SKM-1 (cell line): ENCODE measurements at regions not wholly inside any gene's neighbourhood (a gene's known extent, or its start where the extent isn't known, plus 50 kb on each side); places are given as distances from the start of the nearest gene placed in this dataset.
A peak's percentile ranks its signal among the peaks of the same experiment; 100 is the strongest.
"Not testable (repeated sequence)": the region's sequence is repeated elsewhere in the genome, so short reads cannot be mapped to it uniquely, and the experiment has no call there.

Experiments
- DNase-seq: peaks from one replicate; lab custom pipeline; 2025; ENCODE audit not compliant: unreplicated experiment; lab: John Stamatoyannopoulos, UW

DNA sequence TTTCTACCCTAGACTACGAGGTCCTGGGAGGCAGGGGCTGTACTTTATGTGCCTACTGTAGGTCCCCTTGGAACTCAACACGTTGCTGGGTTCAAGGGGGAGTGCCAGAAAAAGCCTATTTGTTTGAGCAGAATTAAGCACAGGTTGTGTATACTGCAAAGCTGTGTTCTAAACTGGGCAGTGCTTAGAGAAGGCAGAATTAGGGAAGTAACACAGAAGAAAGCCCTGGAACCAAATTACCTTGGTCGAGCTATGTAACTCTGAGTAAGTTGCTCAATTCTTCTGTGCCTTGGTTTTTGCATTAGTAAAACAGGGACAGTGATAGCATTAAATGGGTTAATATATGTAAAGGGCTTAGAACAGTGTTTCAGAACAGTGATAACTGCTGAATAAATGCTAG is 245.0 kb upstream of the SFRP2 start:
- DNase-seq: peak; percentile 22

DNA sequence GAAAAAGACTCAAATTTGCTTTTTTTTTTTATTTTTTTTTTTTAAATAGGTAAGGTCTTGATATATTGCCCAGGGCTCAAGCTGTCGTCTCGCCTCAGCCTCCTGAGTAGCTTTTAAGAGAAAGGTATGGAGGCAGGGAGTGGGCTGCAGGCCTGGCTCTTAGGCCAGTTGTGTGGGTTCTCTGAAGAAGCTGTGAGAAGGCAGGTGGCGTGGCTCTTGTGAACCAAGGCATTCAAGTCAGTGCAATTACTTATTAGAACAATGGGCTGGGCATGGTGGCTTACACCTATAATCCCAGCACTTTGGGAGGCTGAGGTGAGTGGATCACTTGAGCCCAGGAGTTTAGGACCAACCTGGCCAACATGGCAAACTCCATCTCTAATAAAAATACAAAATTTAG is 244.0 kb upstream of the SFRP2 start:
- no peak for DNase-seq

DNA sequence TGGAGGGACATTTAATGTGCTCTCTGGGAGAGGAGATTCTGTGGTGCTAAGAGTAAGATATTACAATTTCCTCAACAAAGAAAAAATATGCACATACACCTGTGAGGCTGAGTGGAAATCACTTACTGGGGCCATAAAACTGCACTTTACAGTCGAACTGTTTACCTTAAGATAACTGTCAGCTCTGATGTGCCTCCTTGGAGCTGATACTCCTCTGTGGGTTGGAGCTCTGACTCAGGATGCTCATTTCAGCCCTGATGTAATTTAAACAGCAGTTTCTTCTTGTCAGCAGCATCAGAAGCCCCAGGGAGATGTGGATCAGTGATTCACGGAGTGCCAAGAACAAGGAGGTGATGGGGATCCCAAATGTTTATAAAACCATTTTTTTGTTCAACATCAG is 241.9 kb upstream of the SFRP2 start:
- no peak for DNase-seq

DNA sequence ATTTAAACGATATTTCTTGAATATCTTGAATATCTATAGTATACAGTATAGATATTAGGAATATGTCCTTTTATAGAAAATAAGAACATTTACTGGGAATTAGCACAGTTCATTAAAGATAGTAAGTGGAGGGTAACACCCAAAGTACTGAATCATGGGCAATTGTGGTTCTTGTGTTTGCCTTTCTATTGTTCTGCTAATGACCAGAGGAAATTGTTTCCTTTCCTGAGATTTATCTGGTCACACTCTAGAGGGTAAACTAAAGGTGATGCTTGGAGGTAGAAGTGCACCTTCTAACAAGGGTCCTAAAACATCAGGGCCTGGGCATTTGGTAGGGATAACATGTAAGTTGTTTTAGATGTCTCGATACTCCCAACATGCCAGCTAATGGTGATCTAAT is 241.3 kb upstream of the SFRP2 start:
- no peak for DNase-seq

DNA sequence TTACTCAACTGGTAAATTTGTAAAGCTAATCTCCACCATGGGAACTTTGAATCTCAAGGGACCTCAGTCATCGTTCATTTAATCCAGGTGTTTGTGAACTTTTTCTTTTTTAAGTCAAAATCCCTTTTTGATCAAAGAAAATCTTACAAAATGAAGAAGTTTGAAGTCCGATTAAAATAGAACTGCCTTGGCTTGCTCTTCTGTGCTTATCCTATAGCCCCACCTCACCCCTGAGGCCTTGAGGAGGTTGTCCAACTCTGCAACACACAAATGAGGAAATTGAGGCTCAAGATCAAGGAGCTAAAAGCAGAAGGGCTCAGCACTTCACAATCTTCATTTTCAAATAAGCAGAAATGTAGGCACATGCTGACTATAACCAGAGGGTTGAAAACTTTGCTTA is 240.3 kb upstream of the SFRP2 start:
- peak; percentile 62 for DNase-seq

DNA sequence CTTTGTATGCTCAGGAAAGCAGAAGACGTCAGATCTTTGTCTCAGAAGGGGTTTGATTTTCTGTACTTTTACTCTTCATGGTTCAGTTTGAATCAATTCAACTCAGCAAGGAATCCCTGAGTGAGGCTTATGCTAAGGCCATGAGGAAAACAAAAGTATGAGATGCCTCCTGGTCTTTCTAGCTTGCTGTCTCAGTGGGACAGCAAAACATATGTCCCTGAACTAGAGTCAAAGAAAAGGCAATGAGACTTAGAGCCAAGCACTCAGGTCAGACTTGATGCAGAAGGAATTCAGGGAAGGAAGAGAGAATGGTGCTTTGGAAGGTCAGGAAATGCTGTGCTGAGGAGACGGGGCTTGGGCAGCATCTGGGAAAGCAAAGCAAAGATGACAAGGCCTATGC is 236.2 kb upstream of the SFRP2 start:
- no peak for DNase-seq

DNA sequence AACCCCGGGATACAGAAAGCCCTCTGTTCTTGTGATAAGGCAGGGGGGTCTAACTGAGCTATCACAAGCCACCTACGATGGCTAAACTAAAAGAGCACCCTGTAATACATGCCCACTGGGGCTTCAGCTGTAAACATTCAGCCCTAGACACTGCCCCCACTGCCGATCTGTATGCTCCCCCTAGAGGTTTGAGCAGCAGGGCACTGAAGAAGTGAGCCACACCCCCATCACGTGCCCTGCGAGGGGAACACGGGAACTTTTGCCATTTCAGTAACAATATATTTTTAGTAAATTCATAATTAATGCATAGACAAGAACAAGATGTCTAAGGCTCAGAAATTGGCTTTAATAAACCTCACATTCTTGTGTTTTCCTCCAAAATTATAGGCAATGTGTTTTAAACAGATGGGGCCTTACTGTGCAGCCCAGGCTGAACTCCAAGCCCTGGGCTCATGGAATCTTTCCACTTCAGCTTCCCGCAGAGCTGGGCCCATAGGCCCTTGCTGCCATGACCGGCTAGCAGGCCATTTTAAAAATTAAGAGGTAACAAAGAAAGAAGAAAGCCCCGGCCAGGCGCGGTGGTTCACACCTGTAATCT is 235.3 kb upstream of the SFRP2 start:
- DNase-seq: no peak

DNA sequence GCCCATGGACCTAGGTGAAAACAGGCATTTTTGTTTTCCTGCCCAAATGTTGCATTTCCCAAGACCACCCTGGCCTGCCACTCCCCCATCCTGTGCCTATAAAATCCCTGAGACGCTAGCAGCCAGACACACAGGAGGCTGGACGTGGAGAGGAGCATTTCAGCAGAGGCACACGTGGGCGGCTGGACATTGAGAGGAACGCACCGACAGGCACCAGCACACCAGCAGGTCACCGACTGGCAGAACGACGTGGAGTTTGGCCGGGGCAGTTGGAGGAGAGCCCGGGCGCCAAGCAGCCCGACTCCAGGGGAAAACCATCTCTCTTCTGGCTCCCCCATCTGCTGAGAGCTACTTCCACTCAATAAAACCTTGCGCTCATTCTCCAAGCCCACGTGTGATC is 234.8 kb upstream of the SFRP2 start:
- not testable (repeated sequence) for DNase-seq

DNA sequence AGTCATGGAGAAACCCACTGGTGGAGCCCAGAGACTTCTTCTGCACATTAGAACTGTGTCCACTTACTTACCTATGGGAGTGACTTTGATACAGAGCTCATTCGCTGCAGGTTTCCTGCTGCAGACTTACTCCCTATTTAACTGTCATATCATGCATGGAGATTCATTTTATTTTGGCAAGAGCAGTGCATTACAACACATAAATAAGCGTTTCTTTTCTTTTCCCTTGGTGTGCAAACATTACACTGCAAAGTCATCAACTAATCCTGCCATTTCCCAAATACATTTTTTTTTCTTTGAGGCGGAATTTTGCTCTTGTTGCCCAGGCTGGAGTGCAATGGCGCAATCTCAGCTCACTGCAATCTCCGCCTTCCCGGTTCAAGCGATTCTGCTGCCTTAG is 230.9 kb upstream of the SFRP2 start:
- DNase-seq: no peak

DNA sequence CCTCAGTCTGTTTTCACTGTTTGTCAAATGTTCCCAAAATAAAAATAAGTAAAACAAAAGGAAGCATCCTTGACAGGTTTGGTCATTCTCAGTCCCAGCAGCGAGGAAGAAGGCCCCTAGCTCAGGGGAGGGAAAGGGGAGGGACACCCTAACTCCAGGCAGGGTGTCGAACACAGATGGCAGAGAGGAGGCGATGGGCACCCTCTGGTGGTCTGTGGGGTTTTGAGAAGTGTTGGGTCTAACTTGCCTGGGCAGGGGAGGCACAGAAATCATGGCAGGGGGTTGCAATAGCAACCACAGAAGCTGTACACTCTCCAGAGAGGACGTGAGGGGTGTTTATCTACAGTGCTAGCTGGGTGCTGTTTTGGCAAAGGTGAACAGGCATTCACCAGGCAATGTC is 229.8 kb upstream of the SFRP2 start:
- no peak for DNase-seq

DNA sequence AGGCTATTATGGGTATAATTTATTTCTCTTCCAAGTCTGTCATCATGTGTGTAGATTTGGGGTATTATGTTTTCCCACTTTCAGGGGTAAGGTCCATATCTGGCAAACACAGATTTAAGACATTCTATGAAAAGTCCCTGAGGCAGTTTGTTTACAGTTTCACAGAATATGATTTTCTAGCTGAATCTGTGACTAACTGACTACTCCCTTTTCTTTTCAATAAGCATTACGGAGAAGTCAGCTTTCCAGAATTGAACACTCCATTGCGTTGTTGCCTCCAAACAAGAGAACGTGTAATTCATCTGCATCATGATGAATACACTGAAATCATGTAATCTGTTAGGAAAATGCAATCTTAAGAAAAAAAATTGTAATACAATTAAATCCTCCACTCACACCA is 226.7 kb upstream of the SFRP2 start:
- DNase-seq: no peak

DNA sequence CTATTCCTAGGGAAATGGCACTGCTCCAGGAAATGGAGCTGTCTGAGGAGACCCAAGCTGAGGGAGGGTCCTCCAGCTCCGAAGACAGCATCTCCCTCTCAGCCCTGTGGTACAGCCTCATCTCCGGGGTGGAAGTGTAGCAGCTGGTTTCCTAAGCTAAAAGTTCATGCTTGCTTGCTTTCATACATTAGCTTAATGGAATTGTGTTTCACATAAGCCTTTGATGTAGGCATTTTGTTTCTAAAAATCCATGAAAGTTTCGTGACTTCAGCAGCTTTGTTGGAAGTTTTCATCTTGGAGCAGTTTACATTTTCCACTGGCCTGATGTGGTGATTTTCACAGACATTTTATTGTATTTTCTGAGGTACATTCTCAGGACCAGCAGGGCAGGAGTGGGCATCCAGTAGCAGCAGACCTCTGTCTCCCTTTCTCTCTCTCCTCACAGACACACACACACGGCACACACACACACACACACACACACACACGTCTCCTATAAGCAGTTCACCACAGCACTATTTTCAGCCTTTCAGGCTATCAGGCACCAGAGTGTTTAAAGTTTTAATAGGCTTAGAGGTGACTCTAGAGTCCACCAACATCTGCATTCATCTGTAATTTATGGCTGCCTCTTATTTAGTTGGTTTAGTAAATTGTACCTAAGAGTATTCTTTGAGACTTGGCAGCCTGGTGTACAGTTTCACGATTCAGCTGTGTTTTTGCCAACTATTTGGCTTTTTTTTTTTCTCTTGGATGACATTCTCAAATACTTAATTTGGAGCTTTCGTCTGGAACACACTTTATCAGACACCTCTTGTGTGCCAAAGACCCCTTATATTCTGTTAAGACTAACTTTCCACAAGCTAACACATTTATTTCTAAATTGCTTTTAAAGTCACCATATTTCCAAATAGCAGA is 225.8 kb upstream of the SFRP2 start:
- DNase-seq: no peak

DNA sequence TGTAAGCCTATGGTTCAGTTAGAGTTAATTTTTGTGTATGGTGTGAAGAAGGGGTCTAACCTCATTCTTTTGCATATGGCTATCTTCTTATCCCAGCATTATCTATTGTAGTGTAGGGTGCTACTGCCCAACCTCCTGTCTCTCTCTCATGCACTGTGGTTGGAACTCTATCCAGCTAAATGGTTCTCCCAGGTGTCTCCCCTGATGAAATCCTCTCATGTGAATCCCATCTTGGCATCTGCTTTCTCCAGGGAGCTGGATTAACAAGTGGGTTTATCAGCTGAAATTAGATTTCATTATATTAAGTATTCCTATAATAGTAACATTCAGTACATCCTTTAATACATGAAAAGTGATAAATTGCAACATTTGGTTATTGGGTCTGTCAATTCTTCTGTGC is 224.7 kb upstream of the SFRP2 start:
- no peak for DNase-seq

DNA sequence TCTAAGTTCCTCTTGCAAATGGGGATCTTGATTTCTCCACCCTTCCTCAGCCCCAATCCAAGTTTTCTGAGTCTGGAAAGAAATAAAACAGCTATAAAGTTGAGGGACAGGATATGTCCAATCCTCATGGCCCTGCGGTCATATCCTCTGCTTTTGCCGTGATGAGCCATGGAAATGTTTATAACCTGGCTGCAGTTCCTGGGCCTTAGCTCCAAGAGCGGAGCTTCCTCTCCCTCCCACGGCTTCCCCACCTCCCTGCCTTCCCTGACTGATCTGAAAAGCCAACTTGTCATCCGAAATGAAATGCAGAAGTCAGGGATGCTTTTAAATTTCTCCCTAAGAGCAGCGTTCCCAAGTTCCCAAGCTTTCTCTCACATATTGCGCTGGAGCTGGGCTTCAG is 221.5 kb upstream of the SFRP2 start:
- DNase-seq: no peak

DNA sequence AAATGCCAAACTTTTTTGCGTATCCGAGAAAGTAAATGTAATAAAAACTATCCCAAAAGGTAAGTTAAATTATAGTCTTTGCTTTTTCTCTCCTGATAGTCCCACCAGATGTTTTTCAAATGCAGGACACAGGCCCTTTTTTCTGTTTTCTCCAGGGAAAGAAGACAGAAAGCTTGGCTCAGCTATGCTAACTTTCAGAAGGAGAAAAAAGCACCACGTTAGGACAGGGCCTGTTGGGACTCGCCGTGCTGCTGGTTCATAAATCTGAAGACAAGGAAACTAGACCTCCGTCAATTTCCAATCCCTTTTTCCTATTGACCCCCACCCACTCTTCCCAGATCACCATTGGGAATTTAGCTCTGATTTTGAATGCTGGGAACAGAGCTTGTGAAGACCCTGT is 220.9 kb upstream of the SFRP2 start:
- no peak for DNase-seq

DNA sequence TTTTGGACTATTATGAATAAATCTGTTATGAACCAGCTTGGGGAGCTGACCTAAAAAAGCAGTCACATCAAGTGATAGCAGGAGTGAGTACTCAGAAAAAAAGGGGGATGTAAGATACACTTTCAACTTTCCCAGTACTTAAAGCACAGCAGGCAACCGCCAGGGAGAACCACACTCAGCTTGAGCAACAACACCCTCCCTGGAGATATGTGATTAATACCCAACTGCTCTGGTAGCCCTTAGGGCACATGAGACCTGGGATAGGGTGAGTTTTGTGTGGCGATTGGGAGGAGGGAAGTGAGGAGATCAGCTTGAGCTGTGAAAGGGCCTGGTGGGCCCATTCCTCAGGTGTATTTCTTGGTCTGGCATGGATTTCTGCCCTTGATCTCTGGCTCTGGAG is 220.3 kb upstream of the SFRP2 start:
- DNase-seq: no peak

DNA sequence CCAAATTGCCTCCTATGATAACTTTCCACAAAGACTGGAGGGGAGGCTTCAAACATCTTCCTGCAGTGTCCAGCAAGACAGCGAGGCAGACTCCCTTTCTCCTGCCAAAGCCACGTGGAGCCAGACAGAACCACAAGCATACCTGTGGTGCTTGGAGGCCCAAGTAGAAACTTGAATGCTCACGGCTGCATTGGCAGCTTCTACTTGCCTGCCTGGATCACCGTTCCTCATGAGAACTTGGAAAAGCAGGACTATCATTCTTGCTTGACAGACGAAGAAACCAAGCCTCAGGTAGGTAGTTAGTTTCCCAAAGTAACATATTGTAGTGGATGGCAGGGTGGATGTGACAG is 216.3 kb upstream of the SFRP2 start:
- DNase-seq: no peak

DNA sequence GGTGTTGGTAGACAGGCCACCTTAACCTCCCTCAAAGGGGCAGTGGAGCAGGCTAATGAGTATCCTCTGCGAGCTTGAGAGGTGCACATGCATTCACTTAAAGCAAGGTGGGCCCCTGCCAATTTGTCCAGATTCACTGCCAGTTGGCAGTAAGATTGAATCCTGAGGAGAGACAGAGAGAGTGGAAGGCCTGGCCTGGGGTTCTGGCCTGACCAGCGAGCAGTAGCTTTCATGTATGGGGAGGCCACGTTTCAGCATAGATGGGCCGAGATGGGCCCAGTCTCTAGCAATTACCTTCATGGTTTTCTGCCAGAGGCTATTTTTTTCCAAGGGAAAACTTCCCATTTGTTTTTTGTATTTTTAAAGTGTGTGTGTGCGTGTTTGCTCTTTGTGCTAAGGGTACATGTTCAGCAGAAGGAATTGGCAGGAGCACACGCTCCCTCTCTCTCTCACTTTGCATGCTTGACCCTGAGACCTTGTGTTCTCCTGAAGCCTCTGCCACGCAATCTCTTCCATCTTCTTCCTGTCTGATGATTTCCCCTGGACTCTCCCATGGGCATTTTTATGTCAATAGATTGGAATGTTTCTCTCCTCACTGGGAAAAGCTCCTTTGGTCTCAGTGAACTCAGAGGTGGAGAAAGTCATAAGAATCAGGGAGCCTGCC is 215.8 kb upstream of the SFRP2 start:
- DNase-seq: no peak

DNA sequence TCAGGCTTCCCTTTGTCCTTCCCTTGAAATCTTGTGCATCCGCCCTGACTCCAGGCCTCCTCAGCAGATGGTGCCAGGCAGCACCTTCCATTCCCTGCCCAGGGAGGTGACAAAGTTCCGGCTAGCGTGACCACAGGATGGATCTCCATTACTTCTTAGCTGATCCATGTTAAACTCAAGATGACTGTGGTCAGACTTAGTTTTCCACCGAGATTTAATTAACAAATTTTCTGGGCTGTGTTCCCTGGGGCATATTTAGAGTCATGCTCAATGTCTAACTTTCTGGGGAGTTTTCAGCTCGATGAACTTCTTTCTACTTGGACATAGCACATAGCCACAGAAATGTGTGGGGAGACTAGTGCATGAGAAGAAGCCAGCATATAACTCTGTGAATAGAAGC is 215.1 kb upstream of the SFRP2 start:
- DNase-seq: no peak

DNA sequence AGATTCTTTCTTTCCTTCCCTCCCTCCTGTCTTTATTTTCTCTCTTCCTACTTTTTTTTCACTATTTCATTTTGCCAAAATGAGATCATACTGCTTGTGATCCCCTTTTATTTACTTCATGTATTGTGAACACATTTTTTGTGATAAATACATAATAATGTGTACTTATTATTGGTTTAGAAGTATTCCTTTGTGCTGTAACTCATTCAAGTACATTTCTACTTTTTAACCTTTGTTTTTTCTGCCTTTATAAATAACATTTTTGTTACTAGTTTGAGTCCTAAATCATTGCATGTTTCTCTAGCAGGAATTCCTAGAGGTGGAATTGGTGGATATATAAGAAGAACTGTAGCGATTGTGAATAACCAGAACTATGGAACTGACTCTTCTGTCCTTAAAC is 214.5 kb upstream of the SFRP2 start:
- no peak for DNase-seq

DNA sequence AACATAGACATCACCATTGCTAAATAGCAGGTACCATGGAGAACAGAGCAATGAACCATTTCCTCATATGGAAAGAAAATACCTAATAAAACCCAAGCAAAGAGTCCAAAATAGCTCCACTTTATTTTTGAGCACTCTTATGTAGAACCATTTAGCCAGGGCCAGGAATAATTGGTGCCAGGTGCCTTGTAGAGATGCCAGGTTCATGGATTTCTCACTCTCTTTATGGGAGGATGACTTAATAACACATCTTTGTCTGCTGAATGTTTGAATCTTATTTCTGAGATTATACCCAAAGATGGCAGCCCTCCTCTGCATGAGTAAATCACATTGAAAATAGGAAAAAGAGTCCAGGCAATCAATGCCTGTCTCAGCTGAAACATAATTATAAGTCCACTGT is 212.3 kb upstream of the SFRP2 start:
- DNase-seq: no peak

DNA sequence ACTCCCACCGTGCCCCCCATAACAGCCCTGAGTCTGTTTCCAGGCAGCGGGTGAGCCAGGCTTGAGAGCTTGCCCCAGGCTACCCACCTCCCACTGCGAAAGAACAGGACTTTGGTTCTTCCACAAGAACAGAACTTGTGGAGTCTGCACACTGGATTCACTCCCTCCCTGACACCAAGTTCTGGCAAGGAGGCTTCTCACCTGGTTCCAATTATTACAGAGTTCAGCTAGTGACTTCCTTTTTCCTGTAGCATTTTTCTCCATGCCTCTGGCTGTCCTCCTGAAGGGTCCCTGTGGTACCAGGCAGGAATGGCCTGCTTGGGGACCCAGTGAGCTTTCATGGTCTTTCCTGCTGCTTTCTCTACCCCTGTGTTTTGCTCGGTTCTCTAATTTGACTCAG is 208.6 kb upstream of the SFRP2 start:
- DNase-seq: no peak
